IMR-90 (cell line): ENCODE measurements at regions not wholly inside any gene's neighbourhood (a gene's known extent, or its start where the extent isn't known, plus 50 kb on each side); places are given as distances from the start of the nearest gene placed in this dataset.

Experiments
- ATAC-seq: fragments of 200-7000 bp; cut with Tn5 transposase; 2 replicates; pipeline ENCODE4 v1.9.1; 2020; ENCODE audit warnings: low read depth, mild to moderate bottlenecking, moderate library complexity
- BruUV-seq: library from RNA; stranded (reverse); fragments of 400-500 nt; replicated peaks from 2 replicates; lab custom pipeline; 2021; lab: Mats Ljungman, UMichigan
- CTCF ChIA-PET: fragments of 300-600 bp; formaldehyde crosslinking; extraction: SDS; loops from one replicate; lab custom pipeline; 2021; ENCODE audit warnings: antibody characterized with exemption; lab: Yijun Ruan, JAX
- POLR2A ChIA-PET: fragments of 300-600 bp; sonication (Branson Sonifier 250); formaldehyde crosslinking; loops from one replicate; lab custom pipeline; 2022; ENCODE audit warnings: antibody characterized with exemption; ENCODE audit not compliant: unreplicated experiment; lab: Charles Lee
- DNase-seq: peaks from one replicate; pipeline ENCODE4 v3.0.0; 2013
- H2AFZ ChIP-seq: replicated peaks from 2 replicates; pipeline ENCODE3; 2013; ENCODE audit warnings: low read length, mild to moderate bottlenecking; ENCODE audit not compliant: poor library complexity
- H2AK5ac ChIP-seq: 2 replicates; pipeline ENCODE4 v1.6.1; 2013; ENCODE audit warnings: low read depth, low read length, inconsistent platforms
- H2AK9ac ChIP-seq: replicated peaks from 2 replicates; pipeline ENCODE3; 2013; ENCODE audit warnings: mild to moderate bottlenecking, low read depth, low read length, moderate library complexity; ENCODE audit not compliant: poor library complexity
- H2BK120ac ChIP-seq: 2 replicates; pipeline ENCODE4 v1.6.1; 2013; ENCODE audit warnings: low read depth, low read length, inconsistent platforms
- H2BK15ac ChIP-seq: 3 replicates; pipeline ENCODE4 v1.6.1; 2013; ENCODE audit warnings: low read depth, low read length, inconsistent platforms
- H2BK20ac ChIP-seq: 2 replicates; pipeline ENCODE4 v1.6.1; 2013; ENCODE audit warnings: low read depth, mild to moderate bottlenecking, inconsistent platforms, low read length, moderate library complexity
- H2BK5ac ChIP-seq: 2 replicates; pipeline ENCODE4 v1.6.1; 2013; ENCODE audit warnings: mild to moderate bottlenecking, low read depth, low read length, inconsistent platforms; ENCODE audit not compliant: poor library complexity, severe bottlenecking
- H3K14ac ChIP-seq: replicated peaks from 2 replicates; pipeline ENCODE4 v1.6.1; 2013; ENCODE audit warnings: low read depth, low read length, inconsistent platforms
- H3K18ac ChIP-seq: 2 replicates; pipeline ENCODE4 v1.6.1; 2013; ENCODE audit warnings: low read depth, low read length, control low read depth
- H3K23ac ChIP-seq: 2 replicates; pipeline ENCODE4 v1.6.1; 2013; ENCODE audit warnings: low read depth, low read length, inconsistent platforms
- H3K27ac ChIP-seq: 2 replicates; pipeline ENCODE4 v1.5.1; 2013; ENCODE audit warnings: mild to moderate bottlenecking, control low read depth, low read length; ENCODE audit not compliant: insufficient read depth
- H3K27me3 ChIP-seq: 2 replicates; pipeline ENCODE4 v1.6.1; 2013; ENCODE audit warnings: low read length; ENCODE audit not compliant: control insufficient read depth, insufficient read depth
- H3K36me3 ChIP-seq: 2 replicates; pipeline ENCODE4 v1.6.1; 2013; ENCODE audit warnings: low read length, mixed read lengths; ENCODE audit not compliant: control insufficient read depth, insufficient read depth
- H3K4ac ChIP-seq: 2 replicates; pipeline ENCODE4 v1.6.1; 2013; ENCODE audit warnings: low read depth, low read length, inconsistent platforms
- H3K4me1 ChIP-seq: 2 replicates; pipeline ENCODE4 v1.6.1; 2013; ENCODE audit warnings: low read length, mixed read lengths; ENCODE audit not compliant: control insufficient read depth, insufficient read depth
- H3K4me2 ChIP-seq: 2 replicates; pipeline ENCODE4 v1.6.1; 2013; ENCODE audit warnings: low read depth, mild to moderate bottlenecking, control low read depth, low read length, moderate library complexity
- H3K4me3 ChIP-seq: 2 replicates; pipeline ENCODE4 v1.5.1; 2013; ENCODE audit warnings: low read depth, mild to moderate bottlenecking, control low read depth, low read length, moderate library complexity; ENCODE audit not compliant: insufficient read depth
- H3K56ac ChIP-seq: 2 replicates; pipeline ENCODE4 v1.6.1; 2013; ENCODE audit warnings: low read length, inconsistent platforms; ENCODE audit not compliant: insufficient read depth; ENCODE audit errors: extremely low read depth
- H3K79me1 ChIP-seq, 2 experiments: 2 replicates each; pipeline ENCODE4 v1.6.1; 2013; ENCODE audit warnings: low read length in 2 of 2, inconsistent platforms in 1 of 2, low read depth in 1 of 2
- H3K9ac ChIP-seq: 2 replicates; pipeline ENCODE4 v1.6.1; 2013; ENCODE audit warnings: low read depth, low read length, control low read depth
- H3K9me1 ChIP-seq: 2 replicates; pipeline ENCODE4 v1.6.1; 2013; ENCODE audit warnings: low read length, inconsistent platforms; ENCODE audit not compliant: insufficient read depth
- H3K9me3 ChIP-seq: 2 replicates; pipeline ENCODE4 v1.6.1; 2013; ENCODE audit warnings: low read length; ENCODE audit not compliant: control insufficient read depth, insufficient read depth
- H4K20me1 ChIP-seq: 2 replicates; pipeline ENCODE4 v1.6.1; 2013; ENCODE audit warnings: low read length, inconsistent platforms; ENCODE audit not compliant: insufficient read depth
- H4K5ac ChIP-seq: 2 replicates; pipeline ENCODE4 v1.6.1; 2013; ENCODE audit warnings: mild to moderate bottlenecking, low read depth, low read length, control low read depth
- H4K8ac ChIP-seq, 2 experiments: 2 replicates each; pipeline ENCODE4 v1.6.1; 2013; ENCODE audit warnings: low read depth in 2 of 2, low read length in 2 of 2, control low read depth in 1 of 2, inconsistent platforms in 1 of 2
- H4K91ac ChIP-seq: 2 replicates; pipeline ENCODE4 v1.6.1; 2013; ENCODE audit warnings: low read depth, low read length, inconsistent platforms; ENCODE audit not compliant: insufficient read depth
- BHLHE40 ChIP-seq: fragments of 150-350 bp; IDR thresholded peaks from 2 replicates; pipeline ENCODE4 v1.6.1; 2016; ENCODE audit warnings: mild to moderate bottlenecking, low read depth, low read length
- FOS ChIP-seq: fragments of 150-350 bp; IDR thresholded peaks from 2 replicates; pipeline ENCODE4 v1.6.1; 2016; ENCODE audit warnings: low read depth, low read length
- POLR2A ChIP-seq: IDR thresholded peaks from 2 replicates; pipeline ENCODE4 v1.6.1; 2012; ENCODE audit warnings: mild to moderate bottlenecking, low read depth, low read length
- RAD21 ChIP-seq: IDR thresholded peaks from 2 replicates; pipeline ENCODE4 v1.6.1; 2012; ENCODE audit warnings: low read length, improper control_type of control experiment
- RCOR1 ChIP-seq: IDR thresholded peaks from 2 replicates; pipeline ENCODE4 v1.6.1; 2012; ENCODE audit warnings: mild to moderate bottlenecking, low read length, improper control_type of control experiment; ENCODE audit not compliant: insufficient replicate concordance
- SMC3 ChIP-seq: fragments of 150-350 bp; IDR thresholded peaks from 2 replicates; pipeline ENCODE4 v1.6.1; 2016; ENCODE audit warnings: low read depth, mild to moderate bottlenecking, antibody characterized with exemption, low read length, moderate library complexity
- WGBS, 2 experiments: methylation state at CpG; one replicate each; pipeline versions ENCODE4 v1.1.5 to v1.1.7; 2013; ENCODE audit warnings: missing lambda C conversion rate in 2 of 2; ENCODE audit not compliant: insufficient read length in 1 of 2; ENCODE audit errors: extremely low coverage in 2 of 2; 5-methylcytosine and 5-hydroxymethylcytosine counted together
- dilution Hi-C: fragments of 300-500 bp; cut with HindIII; formaldehyde crosslinking; loops from one replicate; pipeline ENCODE4 v1.14.3; 2018; ENCODE audit warnings: low sequenced_read_pairs; ENCODE audit not compliant: unreplicated experiment
- in situ Hi-C: fragments of 300-500 bp; cut with MboI; formaldehyde crosslinking; loops from 3 replicates; pipeline ENCODE4 v1.14.3; 2019; ENCODE audit warnings: low sequenced_read_pairs, inconsistent platforms, mixed read lengths
- intact Hi-C: fragments of 100-400 bp; cut with micrococcal nuclease; formaldehyde crosslinking; loops from 2 replicates; pipeline ENCODE4 v1.10.0; 2022
- TF ChIP-seq, protein P1 (sequence below): fragments of 150-350 bp; IDR thresholded peaks from 2 replicates; pipeline ENCODE4 v1.6.1; 2016; ENCODE audit warnings: low read depth, mild to moderate bottlenecking, low read length, moderate library complexity, borderline replicate concordance
- TF ChIP-seq, protein P2 (sequence below): conservative IDR thresholded peaks from 2 replicates; pipeline ENCODE4 v1.5.1; 2012; ENCODE audit warnings: mild to moderate bottlenecking, low read depth, low read length, improper control_type of control experiment

DNA sequence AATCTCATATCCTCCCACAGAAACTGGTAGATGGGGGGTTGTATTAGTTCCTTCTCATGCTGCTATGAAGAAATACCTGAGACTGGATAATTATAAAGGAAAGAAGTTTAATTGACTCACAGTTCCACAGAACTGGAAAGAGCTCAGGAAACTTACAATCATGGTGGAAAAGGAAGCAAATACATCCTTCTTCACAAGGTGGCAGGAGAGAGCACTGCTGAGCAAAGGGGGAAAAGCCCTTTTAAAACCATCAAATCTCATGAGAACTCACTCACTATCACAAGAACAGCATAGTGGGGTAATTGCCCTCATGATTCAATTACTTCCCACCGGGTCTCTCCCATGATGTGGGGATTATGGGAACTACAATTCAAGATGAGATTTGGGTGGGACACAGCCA is 250.5 kb upstream of the GPRIN3 start:
- Histone ChIP-seq H2AK5ac (no peak overlapping the region), H4K91ac (no peak overlapping the region), H2BK5ac (no peak overlapping the region), H2BK15ac (no peak overlapping the region), H3K4me3 (no peak overlapping the region), H2AFZ (no peak overlapping the region), H4K20me1 (no peaks in the 10 kb centered on the region), H4K5ac (no peak overlapping the region), H3K9me3 (no peaks in the 10 kb centered on the region), H3K23ac (no peak overlapping the region), H3K14ac (no peak overlapping the region), H3K4me2 (no peak overlapping the region), H2BK20ac (no peak overlapping the region), H3K4ac (no peak overlapping the region), H3K79me1 (no peaks in the 10 kb centered on the region), H3K36me3 (no peaks in the 10 kb centered on the region), H3K56ac (no peak overlapping the region), H4K8ac (no peak overlapping the region), H2BK120ac (no peak overlapping the region), H3K27ac (no peak overlapping the region), H3K9me1 (no peaks in the 10 kb centered on the region), H3K27me3 (no peaks in the 10 kb centered on the region), H2AK9ac (no peak overlapping the region), H3K4me1 (no peaks in the 10 kb centered on the region), H3K18ac (no peak overlapping the region), H3K9ac (no peak overlapping the region)
- no CpG with 5 or more reads among the region's 1 CpG for WGBS, 2 experiments
- intact Hi-C loops = no loop called here
- DNase-seq = no peak
- TF ChIP-seq, protein P1, sequence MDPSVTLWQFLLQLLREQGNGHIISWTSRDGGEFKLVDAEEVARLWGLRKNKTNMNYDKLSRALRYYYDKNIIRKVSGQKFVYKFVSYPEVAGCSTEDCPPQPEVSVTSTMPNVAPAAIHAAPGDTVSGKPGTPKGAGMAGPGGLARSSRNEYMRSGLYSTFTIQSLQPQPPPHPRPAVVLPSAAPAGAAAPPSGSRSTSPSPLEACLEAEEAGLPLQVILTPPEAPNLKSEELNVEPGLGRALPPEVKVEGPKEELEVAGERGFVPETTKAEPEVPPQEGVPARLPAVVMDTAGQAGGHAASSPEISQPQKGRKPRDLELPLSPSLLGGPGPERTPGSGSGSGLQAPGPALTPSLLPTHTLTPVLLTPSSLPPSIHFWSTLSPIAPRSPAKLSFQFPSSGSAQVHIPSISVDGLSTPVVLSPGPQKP = no peak
- TF ChIP-seq, protein P2, sequence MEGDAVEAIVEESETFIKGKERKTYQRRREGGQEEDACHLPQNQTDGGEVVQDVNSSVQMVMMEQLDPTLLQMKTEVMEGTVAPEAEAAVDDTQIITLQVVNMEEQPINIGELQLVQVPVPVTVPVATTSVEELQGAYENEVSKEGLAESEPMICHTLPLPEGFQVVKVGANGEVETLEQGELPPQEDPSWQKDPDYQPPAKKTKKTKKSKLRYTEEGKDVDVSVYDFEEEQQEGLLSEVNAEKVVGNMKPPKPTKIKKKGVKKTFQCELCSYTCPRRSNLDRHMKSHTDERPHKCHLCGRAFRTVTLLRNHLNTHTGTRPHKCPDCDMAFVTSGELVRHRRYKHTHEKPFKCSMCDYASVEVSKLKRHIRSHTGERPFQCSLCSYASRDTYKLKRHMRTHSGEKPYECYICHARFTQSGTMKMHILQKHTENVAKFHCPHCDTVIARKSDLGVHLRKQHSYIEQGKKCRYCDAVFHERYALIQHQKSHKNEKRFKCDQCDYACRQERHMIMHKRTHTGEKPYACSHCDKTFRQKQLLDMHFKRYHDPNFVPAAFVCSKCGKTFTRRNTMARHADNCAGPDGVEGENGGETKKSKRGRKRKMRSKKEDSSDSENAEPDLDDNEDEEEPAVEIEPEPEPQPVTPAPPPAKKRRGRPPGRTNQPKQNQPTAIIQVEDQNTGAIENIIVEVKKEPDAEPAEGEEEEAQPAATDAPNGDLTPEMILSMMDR = 0 out of 2 replicates have a peak, but pooled peaks have one; percentile 28
- TF ChIP-seq POLR2A (no peak), RAD21 (peak; percentile 7; the same call in 1 of the 2 replicates), FOS (no peak), RCOR1 (no peak), SMC3 (0 out of 2 replicates have a peak, but pooled peaks have one; percentile 7), BHLHE40 (no peak)
- dilution Hi-C loops = no loop called here
- ChIA-PET POLR2A (no interaction called here), CTCF (interaction anchor here (0.6 to 1.0 kb wide), 3 partner anchors 18 to 51 kb away, joined by 3 to 5 read pairs (median 3); no protein-coding TSS in a partner anchor)
- BruUV-seq = no TSS peak
- no peak for ATAC-seq
- in situ Hi-C loops = no loop called here
